H9 (cell line): ENCODE measurements at regions not wholly inside any gene's neighbourhood (a gene's known extent, or its start where the extent isn't known, plus 50 kb on each side); places are given as distances from the start of the nearest gene placed in this dataset.

Experiments used
- DNase-seq: peaks from one replicate; pipeline ENCODE4 v3.0.0-alpha.2; 2017
- H2AFZ ChIP-seq: one replicate; pipeline ENCODE4 v1.6.1; 2013; ENCODE audit warnings: mild to moderate bottlenecking, low read length, control low read depth, moderate library complexity
- H2AK5ac ChIP-seq: 2 replicates; pipeline ENCODE4 v1.6.1; 2013; ENCODE audit warnings: low read length, control low read depth, mixed read lengths; ENCODE audit not compliant: insufficient read length
- H2BK120ac ChIP-seq: one replicate; pipeline ENCODE4 v1.6.1; 2013; ENCODE audit warnings: low read depth, mild to moderate bottlenecking, low read length, control low read depth, inconsistent platforms; ENCODE audit not compliant: poor library complexity, severe bottlenecking
- H2BK12ac ChIP-seq: 2 replicates; pipeline ENCODE4 v1.6.1; 2013; ENCODE audit warnings: low read length, control low read depth, mixed read lengths, low read depth; ENCODE audit not compliant: insufficient read length
- H2BK15ac ChIP-seq: 2 replicates; pipeline ENCODE4 v1.6.1; 2013; ENCODE audit warnings: low read depth, low read length, control low read depth
- H2BK20ac ChIP-seq: one replicate; pipeline ENCODE4 v1.6.1; 2013; ENCODE audit warnings: low read depth, mild to moderate bottlenecking, low read length, control low read depth, inconsistent platforms; ENCODE audit not compliant: poor library complexity, severe bottlenecking
- H2BK5ac ChIP-seq: 2 replicates; pipeline ENCODE4 v1.6.1; 2013; ENCODE audit warnings: low read length, control low read depth, mixed read lengths; ENCODE audit not compliant: insufficient read length
- H3K14ac ChIP-seq: 2 replicates; pipeline ENCODE4 v1.6.1; 2013; ENCODE audit warnings: low read length, control low read depth; ENCODE audit not compliant: insufficient read depth
- H3K18ac ChIP-seq: 2 replicates; pipeline ENCODE4 v1.6.1; 2013; ENCODE audit warnings: low read depth, mild to moderate bottlenecking, mixed read lengths, low read length, control low read depth; ENCODE audit not compliant: insufficient read length
- H3K23ac ChIP-seq: 2 replicates; pipeline ENCODE4 v1.6.1; 2013; ENCODE audit warnings: low read length, control low read depth, mixed read lengths, low read depth; ENCODE audit not compliant: insufficient read length
- H3K23me2 ChIP-seq: 2 replicates; pipeline ENCODE4 v1.6.1; 2013; ENCODE audit warnings: low read depth, mild to moderate bottlenecking, mixed read lengths, low read length, control low read depth; ENCODE audit not compliant: insufficient read length, poor library complexity, severe bottlenecking
- H3K27ac ChIP-seq: 2 replicates; pipeline ENCODE4 v1.5.1; 2013; ENCODE audit warnings: low read length, control low read depth, mixed read lengths, low read depth; ENCODE audit not compliant: insufficient read length
- H3K27me3 ChIP-seq: 2 replicates; pipeline ENCODE4 v1.6.1; 2013; ENCODE audit warnings: low read length, control low read depth, inconsistent platforms; ENCODE audit not compliant: insufficient read depth
- H3K4ac ChIP-seq: 2 replicates; pipeline ENCODE4 v1.6.1; 2013; ENCODE audit warnings: low read depth, mild to moderate bottlenecking, control low read depth, inconsistent platforms, low read length, moderate library complexity
- H3K4me1 ChIP-seq: 2 replicates; pipeline ENCODE4 v1.6.1; 2013; ENCODE audit warnings: low read length, control low read depth, inconsistent platforms; ENCODE audit not compliant: insufficient read depth
- H3K4me2 ChIP-seq: 2 replicates; pipeline ENCODE4 v1.6.1; 2013; ENCODE audit warnings: low read length, control low read depth, mixed read lengths; ENCODE audit not compliant: insufficient read length, insufficient read depth
- H3K56ac ChIP-seq: 2 replicates; pipeline ENCODE4 v1.6.1; 2013; ENCODE audit warnings: low read depth, mild to moderate bottlenecking, mixed read lengths, low read length, control low read depth; ENCODE audit not compliant: insufficient read length
- H3K79me1 ChIP-seq: 2 replicates; pipeline ENCODE4 v1.6.1; 2013; ENCODE audit warnings: low read depth, mild to moderate bottlenecking, moderate library complexity, low read length, control low read depth, inconsistent platforms; ENCODE audit not compliant: insufficient read depth, poor library complexity, severe bottlenecking
- H3K79me2 ChIP-seq: 2 replicates; pipeline ENCODE4 v1.6.1; 2013; ENCODE audit warnings: low read length, control low read depth, inconsistent platforms; ENCODE audit not compliant: insufficient read depth
- H3K9ac ChIP-seq: 2 replicates; pipeline ENCODE4 v1.6.1; 2013; ENCODE audit warnings: low read length, control low read depth, mixed read lengths; ENCODE audit not compliant: insufficient read length; ENCODE audit errors: extremely low read depth
- H3K9me3 ChIP-seq: one replicate; pipeline ENCODE4 v1.6.1; 2013; ENCODE audit warnings: low read depth, low read length, inconsistent platforms; ENCODE audit not compliant: control insufficient read depth
- H3T11ph ChIP-seq: one replicate; pipeline ENCODE4 v1.6.1; 2013; ENCODE audit warnings: mild to moderate bottlenecking, low read length, control low read depth, inconsistent platforms
- H4K20me1 ChIP-seq: one replicate; pipeline ENCODE4 v1.6.1; 2013; ENCODE audit not compliant: control insufficient read depth, insufficient read length, insufficient read depth
- H4K5ac ChIP-seq: 2 replicates; pipeline ENCODE4 v1.6.1; 2013; ENCODE audit warnings: low read depth, mild to moderate bottlenecking, mixed read lengths, low read length, control low read depth; ENCODE audit not compliant: insufficient read length
- H4K8ac ChIP-seq: replicated peaks from 2 replicates; pipeline ENCODE4 v1.6.1; 2013; ENCODE audit warnings: low read length, control low read depth, mixed read lengths, low read depth; ENCODE audit not compliant: insufficient read length
- H4K91ac ChIP-seq: 2 replicates; pipeline ENCODE4 v1.6.1; 2013; ENCODE audit warnings: low read depth, mild to moderate bottlenecking, moderate library complexity, mixed read lengths, low read length, control low read depth; ENCODE audit not compliant: insufficient read length
- H3K27ac Mint-ChIP-seq, 3 experiments: 2 replicates in 2 of 3; 3 replicates in 1 of 3; pipeline ENCODE4 v1.8.0; 2020 to 2021; ENCODE audit warnings: mixed read lengths in 3 of 3, mild to moderate bottlenecking in 1 of 3, moderate library complexity in 1 of 3
- H3K27me3 Mint-ChIP-seq: 2 replicates; pipeline ENCODE4 v1.8.0; 2021; ENCODE audit warnings: low read depth, mild to moderate bottlenecking, moderate library complexity, mixed read lengths
- H3K36me3 Mint-ChIP-seq, 3 experiments: 2 replicates in 2 of 3; 3 replicates in 1 of 3; pipeline ENCODE4 v1.8.0; 2020 to 2021; ENCODE audit warnings: low read depth in 3 of 3, mixed read lengths in 3 of 3; ENCODE audit not compliant: insufficient read depth in 1 of 3
- H3K4me1 Mint-ChIP-seq, 2 experiments: 2 replicates each; pipeline ENCODE4 v1.8.0; 2020; ENCODE audit warnings: mixed read lengths in 2 of 2
- H3K4me3 Mint-ChIP-seq, 2 experiments: 2 replicates in 1 of 2; 3 replicates in 1 of 2; pipeline ENCODE4 v1.8.0; 2020 to 2021; ENCODE audit warnings: mild to moderate bottlenecking in 2 of 2, mixed read lengths in 2 of 2, moderate library complexity in 1 of 2
- H3K9me3 Mint-ChIP-seq, 2 experiments: 2 replicates in 1 of 2; 3 replicates in 1 of 2; pipeline ENCODE4 v1.8.0; 2020; ENCODE audit warnings: mild to moderate bottlenecking in 2 of 2, mixed read lengths in 2 of 2, moderate library complexity in 1 of 2
- CTCF ChIP-seq: fragments of 200-600 bp; sonication (generic); conservative IDR thresholded peaks from 3 replicates; pipeline ENCODE4 v1.8.0; 2021; ENCODE audit warnings: antibody characterized with exemption, mild to moderate bottlenecking
- WGBS: extraction: QIAGEN DNeasy Blood & Tissue Kit; methylation state at CpG from one replicate; pipeline ENCODE4 v1.1.7; 2013; ENCODE audit warnings: missing lambda C conversion rate, low lambda C conversion rate, mixed read lengths; ENCODE audit not compliant: insufficient read length; ENCODE audit errors: extremely low coverage; 5-methylcytosine and 5-hydroxymethylcytosine counted together

- H3K14ac ChIP-seq, result no peak overlapping the region
- Mint-ChIP-seq H3K36me3 (peaks cover 0 to 7% (median 0%) of the 10 kb centered on the region in 3 experiments; a peak in 3 of 7 replicates), H3K4me1 (no peaks in the 10 kb centered on the region), H3K4me3 (no peak overlapping the region), H3K27ac (no peak overlapping the region), H3K9me3 (peaks cover 6 to 12% of the 10 kb centered on the region in 2 experiments; a peak in 4 of 5 replicates), H3K27me3 (no peaks in the 10 kb centered on the region)
- H3K4me1 ChIP-seq, result no peaks in the 10 kb centered on the region
- no peak overlapping the region for H2BK12ac ChIP-seq
- no peak overlapping the region for H3K27ac ChIP-seq
- no peak for DNase-seq
- H4K20me1 ChIP-seq, result no peaks in the 10 kb centered on the region
- H4K8ac ChIP-seq, result no peak overlapping the region
- H2AK5ac ChIP-seq, result no peak overlapping the region
- no peaks in the 10 kb centered on the region for H3K79me1 ChIP-seq
- TF ChIP-seq CTCF, result no peak
- no peak overlapping the region for H3K4ac ChIP-seq
- no peak overlapping the region for H3K18ac ChIP-seq
- no peak overlapping the region for H2BK15ac ChIP-seq
- no peak overlapping the region for H3K9ac ChIP-seq
- H3K27me3 ChIP-seq, result no peaks in the 10 kb centered on the region
- H3K23ac ChIP-seq, result no peak overlapping the region
- no peak overlapping the region for H4K91ac ChIP-seq
- no peaks in the 10 kb centered on the region for H3K79me2 ChIP-seq
- H3K23me2 ChIP-seq, result no peaks in the 10 kb centered on the region
- no peak overlapping the region for H3K4me2 ChIP-seq
- no peak overlapping the region for H2BK20ac ChIP-seq
- WGBS, result no CpG with 5 or more reads among the region's 1 CpG
- H2AFZ ChIP-seq, result no peak overlapping the region
- H3K56ac ChIP-seq, result no peak overlapping the region
- H3T11ph ChIP-seq, result no peak overlapping the region
- no peaks in the 10 kb centered on the region for H3K9me3 ChIP-seq
- H2BK120ac ChIP-seq, result no peak overlapping the region
- no peak overlapping the region for H4K5ac ChIP-seq
- H2BK5ac ChIP-seq, result no peak overlapping the region
Measured at GRCh38 chr4:81274460-81274859, 59.4 kb upstream of the PRKG2 start.
